Esophagus squamous epithelium (tissue), 5 donors: ENCODE measurements at regions not wholly inside any gene's neighbourhood (a gene's known extent, or its start where the extent isn't known, plus 50 kb on each side); places are given as distances from the start of the nearest gene placed in this dataset.

Experiments used
- DNase-seq: peaks from one replicate; lab custom pipeline; 2025; lab: John Stamatoyannopoulos, UW
- H3K27ac ChIP-seq, 4 donors: fragments of 200-600 bp; sonication (generic); one replicate each; pipeline ENCODE4 v1.5.1; 2016 to 2019; ENCODE audit warnings: mild to moderate bottlenecking in 1 of 4
- H3K27me3 ChIP-seq, 4 donors: fragments of 200-600 bp; sonication (generic); 1 replicate in 3 of 4; 2 replicates in 1 of 4; pipeline versions ENCODE4 v1.5.1 to v1.6.0; 2017 to 2021; ENCODE audit warnings: antibody characterized with exemption in 1 of 4
- H3K36me3 ChIP-seq, 3 donors: fragments of 200-600 bp; sonication (generic); one replicate each; pipeline ENCODE4 v1.5.1; 2016 to 2019
- H3K4me1 ChIP-seq, 3 donors: fragments of 200-600 bp; sonication (generic); one replicate each; pipeline ENCODE4 v1.5.1; 2017 to 2019
- H3K4me3 ChIP-seq, 4 donors: fragments of 200-600 bp; sonication (generic); 1 replicate in 3 of 4; 2 replicates in 1 of 4; pipeline ENCODE4 v1.5.1; 2016 to 2019; ENCODE audit warnings: mild to moderate bottlenecking in 2 of 4, moderate library complexity in 1 of 4
- H3K9me3 ChIP-seq, 3 donors: fragments of 200-600 bp; sonication (generic); one replicate each; pipeline ENCODE4 v1.5.1; 2016 to 2019
- POLR2A ChIP-seq, 4 donors: fragments of 450-650 bp; IDR thresholded peaks; one replicate each; pipeline ENCODE4 v1.6.1; 2017; ENCODE audit warnings: antibody characterized with exemption in 4 of 4, mild to moderate bottlenecking in 4 of 4, moderate library complexity in 3 of 4
- WGBS, 2 donors: methylation state at CpG; one replicate each; pipeline ENCODE4 v1.1.5; 2018; 5-methylcytosine and 5-hydroxymethylcytosine counted together
- intact Hi-C: fragments of 100-400 bp; cut with DNase I; formaldehyde crosslinking; loops from one replicate; pipeline ENCODE4 v1.15.0; 2022
- TF ChIP-seq, protein P1 (sequence below), 6 experiments: fragments of 450-650 bp in 4 of 6; fragments of 200-600 bp in 2 of 6; sonication (generic) in 2 of 6; IDR thresholded peaks; one replicate each; pipeline ENCODE4 v1.5.1; 2016 to 2019; ENCODE audit warnings: antibody characterized with exemption in 6 of 6, mild to moderate bottlenecking in 4 of 6, moderate library complexity in 4 of 6
- donor health status: DM: yes; HTN: yes; CAD: no.

- intact Hi-C loops = no loop called here
- DNase-seq = no peak
- WGBS, 2 donors = 93 to 97% methylated on average over 4 to 5 of the region's 5 CpGs
- Histone ChIP-seq H3K4me1 (peaks cover 0 to 5% (median 0%) of the 10 kb centered on the region in 3 donors), H3K36me3 (no peaks in the 10 kb centered on the region), H3K27me3 (peaks cover 0 to 87% (median 0%) of the 10 kb centered on the region in 4 donors), H3K27ac (no peak overlapping the region), H3K9me3 (peaks cover 0 to 4% (median 0%) of the 10 kb centered on the region in 3 donors), H3K4me3 (no peak overlapping the region)
- no peak for TF ChIP-seq POLR2A (IDR thresholded peaks at IDR 0.05)
- TF ChIP-seq, protein P1, sequence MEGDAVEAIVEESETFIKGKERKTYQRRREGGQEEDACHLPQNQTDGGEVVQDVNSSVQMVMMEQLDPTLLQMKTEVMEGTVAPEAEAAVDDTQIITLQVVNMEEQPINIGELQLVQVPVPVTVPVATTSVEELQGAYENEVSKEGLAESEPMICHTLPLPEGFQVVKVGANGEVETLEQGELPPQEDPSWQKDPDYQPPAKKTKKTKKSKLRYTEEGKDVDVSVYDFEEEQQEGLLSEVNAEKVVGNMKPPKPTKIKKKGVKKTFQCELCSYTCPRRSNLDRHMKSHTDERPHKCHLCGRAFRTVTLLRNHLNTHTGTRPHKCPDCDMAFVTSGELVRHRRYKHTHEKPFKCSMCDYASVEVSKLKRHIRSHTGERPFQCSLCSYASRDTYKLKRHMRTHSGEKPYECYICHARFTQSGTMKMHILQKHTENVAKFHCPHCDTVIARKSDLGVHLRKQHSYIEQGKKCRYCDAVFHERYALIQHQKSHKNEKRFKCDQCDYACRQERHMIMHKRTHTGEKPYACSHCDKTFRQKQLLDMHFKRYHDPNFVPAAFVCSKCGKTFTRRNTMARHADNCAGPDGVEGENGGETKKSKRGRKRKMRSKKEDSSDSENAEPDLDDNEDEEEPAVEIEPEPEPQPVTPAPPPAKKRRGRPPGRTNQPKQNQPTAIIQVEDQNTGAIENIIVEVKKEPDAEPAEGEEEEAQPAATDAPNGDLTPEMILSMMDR (IDR thresholded peaks at IDR 0.05) = no peak
Measured at GRCh38 chr20:39105551-39105950, 143.4 kb downstream of the DHX35 start.

DNA sequence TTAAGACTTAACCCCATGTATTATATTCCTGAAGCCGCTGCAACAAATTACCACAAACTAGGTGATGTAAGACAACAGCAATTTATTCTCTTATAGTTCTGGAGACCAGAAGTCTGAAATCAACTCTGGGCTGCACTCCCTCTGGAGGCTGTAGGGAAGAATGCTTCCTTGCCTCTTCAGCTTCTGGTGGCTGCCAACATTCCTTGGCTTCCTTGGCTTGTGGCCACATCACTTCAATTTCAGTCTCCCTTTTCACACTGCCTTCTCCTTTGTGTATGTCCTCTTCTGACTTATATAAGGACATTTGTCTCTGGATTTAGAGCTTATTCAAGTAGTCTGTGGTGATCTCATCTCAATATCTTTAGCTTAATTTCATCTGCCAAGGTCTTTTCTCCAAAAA, 141.6 kb downstream of the DHX35 start:
- H3K4me1 ChIP-seq = no peaks in the 10 kb centered on the region
- no peak overlapping the region for H3K27ac ChIP-seq
- no peaks in the 10 kb centered on the region for H3K36me3 ChIP-seq
- intact Hi-C loops = no loop called here
- H3K27me3 ChIP-seq = peaks cover 0 to 86% (median 0%) of the 10 kb centered on the region in 4 donors
- TF ChIP-seq, protein P1 (IDR thresholded peaks at IDR 0.05) = peak in 1 of 6 experiments; percentile 14
- TF ChIP-seq POLR2A (IDR thresholded peaks at IDR 0.05) = no peak
- DNase-seq = no peak
- H3K4me3 ChIP-seq = no peak overlapping the region
- 89 to 92% methylated on average over 1 of the region's 1 CpG for WGBS, 2 donors
- H3K9me3 ChIP-seq = peaks cover 0 to 4% (median 0%) of the 10 kb centered on the region in 3 donors

- Histone ChIP-seq H3K36me3 (no peaks in the 10 kb centered on the region), H3K4me3 (no peak overlapping the region), H3K27ac (no peak overlapping the region), H3K9me3 (peaks cover 0 to 4% (median 0%) of the 10 kb centered on the region in 3 donors), H3K4me1 (no peaks in the 10 kb centered on the region), H3K27me3 (peaks cover 0 to 86% (median 0%) of the 10 kb centered on the region in 4 donors)
- 76 to 91% methylated on average over 4 of the region's 4 CpGs for WGBS, 2 donors
- intact Hi-C loops = no loop called here
- TF ChIP-seq, protein P1 (IDR thresholded peaks at IDR 0.05) = no peak
- TF ChIP-seq POLR2A (IDR thresholded peaks at IDR 0.05) = no peak
- no peak for DNase-seq
Measured at GRCh38 chr20:39103305-39103704, 141.2 kb downstream of the DHX35 start.

DNA sequence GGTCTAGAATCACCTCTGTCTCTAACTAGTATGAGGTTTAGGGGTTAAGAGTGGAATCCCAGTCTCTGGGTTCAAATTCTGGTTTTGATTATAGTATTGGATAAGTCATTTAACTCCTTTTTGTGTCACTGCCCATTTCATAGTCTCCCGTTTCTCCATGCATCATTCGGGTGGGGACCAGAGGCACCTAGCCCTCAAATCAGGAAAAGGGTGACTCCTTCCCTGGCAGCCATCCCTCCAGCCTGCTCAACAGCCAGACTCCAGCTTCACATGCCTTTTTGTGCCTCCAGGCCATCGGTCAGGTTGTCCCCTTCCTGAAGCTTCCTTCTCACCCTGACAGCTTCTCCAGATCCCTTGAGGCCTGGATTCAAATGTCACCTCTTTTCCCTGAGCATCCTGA, 139.8 kb downstream of the DHX35 start:
- peaks cover 0 to 4% (median 0%) of the 10 kb centered on the region in 3 donors for H3K9me3 ChIP-seq
- intact Hi-C loops = no loop called here
- TF ChIP-seq, protein P1 (IDR thresholded peaks at IDR 0.05) = no peak
- TF ChIP-seq POLR2A (IDR thresholded peaks at IDR 0.05) = no peak

GRCh38 chr20:39100691-39101090, 138.5 kb downstream of the DHX35 start:
- H3K27me3 ChIP-seq = peaks cover 0 to 88% (median 0%) of the 10 kb centered on the region in 4 donors
- TF ChIP-seq, protein P1 (IDR thresholded peaks at IDR 0.05) = no peak
- TF ChIP-seq POLR2A (IDR thresholded peaks at IDR 0.05) = no peak
- DNase-seq = no peak
- intact Hi-C loops = no loop called here
- no peak overlapping the region for H3K4me3 ChIP-seq
- H3K9me3 ChIP-seq = peaks cover 0 to 4% (median 0%) of the 10 kb centered on the region in 3 donors
- 55 to 56% methylated on average over 6 of the region's 6 CpGs for WGBS, 2 donors
- no peak overlapping the region for H3K27ac ChIP-seq
- no peaks in the 10 kb centered on the region for H3K4me1 ChIP-seq
- H3K36me3 ChIP-seq = no peaks in the 10 kb centered on the region

More for the DNA sequence above, 139.8 kb downstream of the DHX35 start:
- Histone ChIP-seq H3K27me3 (peaks cover 0 to 89% (median 0%) of the 10 kb centered on the region in 4 donors), H3K4me3 (no peak overlapping the region), H3K4me1 (no peaks in the 10 kb centered on the region), H3K36me3 (no peaks in the 10 kb centered on the region), H3K27ac (no peak overlapping the region)
- WGBS, 2 donors = 52 to 86% methylated on average over 3 of the region's 3 CpGs
- no peak for DNase-seq
